HUES48 (cell line): ENCODE measurements at regions not wholly inside any gene's neighbourhood (a gene's known extent, or its start where the extent isn't known, plus 50 kb on each side); places are given as distances from the start of the nearest gene placed in this dataset.

Experiments
- H3K27ac ChIP-seq: one replicate; pipeline ENCODE4 v1.7.0; 2013; ENCODE audit warnings: low read depth, low read length, inconsistent platforms
- H3K27me3 ChIP-seq: 2 replicates; pipeline ENCODE4 v1.6.1; 2013; ENCODE audit warnings: mild to moderate bottlenecking, low read length; ENCODE audit not compliant: control insufficient read depth, insufficient read depth
- H3K36me3 ChIP-seq: 2 replicates; pipeline ENCODE4 v1.6.1; 2013; ENCODE audit warnings: low read length; ENCODE audit not compliant: control insufficient read depth, insufficient read depth
- H3K4me1 ChIP-seq: 2 replicates; pipeline ENCODE4 v1.6.1; 2013; ENCODE audit warnings: mild to moderate bottlenecking, low read length; ENCODE audit not compliant: control insufficient read depth, insufficient read depth
- H3K4me3 ChIP-seq: 2 replicates; pipeline ENCODE4 v1.5.1; 2013; ENCODE audit warnings: mild to moderate bottlenecking, low read depth, low read length
- H3K9ac ChIP-seq: 2 replicates; pipeline ENCODE4 v1.6.1; 2013; ENCODE audit warnings: mild to moderate bottlenecking, low read depth, low read length, moderate library complexity
- H3K9me3 ChIP-seq: 2 replicates; pipeline ENCODE4 v1.6.1; 2013; ENCODE audit warnings: low read length; ENCODE audit not compliant: control insufficient read depth, insufficient read depth

GRCh38 chr2:188813315-188813714 is 160.9 kb upstream of the COL3A1 start:
- H3K4me1 ChIP-seq, result no peaks in the 10 kb centered on the region
- H3K36me3 ChIP-seq, result no peaks in the 10 kb centered on the region
- H3K9me3 ChIP-seq, result no peaks in the 10 kb centered on the region
- H3K27me3 ChIP-seq, result no peaks in the 10 kb centered on the region
- H3K27ac ChIP-seq, result no peak overlapping the region
- H3K9ac ChIP-seq, result no peak overlapping the region
- no peak overlapping the region for H3K4me3 ChIP-seq

- Histone ChIP-seq H3K9me3 (no peaks in the 10 kb centered on the region), H3K9ac (no peak overlapping the region), H3K27ac (no peak overlapping the region), H3K4me3 (no peak overlapping the region), H3K4me1 (no peaks in the 10 kb centered on the region), H3K27me3 (no peaks in the 10 kb centered on the region), H3K36me3 (no peaks in the 10 kb centered on the region)
Measured at GRCh38 chr2:188813857-188814256, 160.3 kb upstream of the COL3A1 start.

- Histone ChIP-seq H3K27ac (no peak overlapping the region), H3K9ac (no peak overlapping the region), H3K4me1 (no peaks in the 10 kb centered on the region), H3K4me3 (no peak overlapping the region), H3K27me3 (no peaks in the 10 kb centered on the region), H3K36me3 (no peaks in the 10 kb centered on the region), H3K9me3 (no peaks in the 10 kb centered on the region)
Measured at GRCh38 chr2:188819011-188819410, 155.2 kb upstream of the COL3A1 start.

GRCh38 chr2:188819792-188820191 is 154.4 kb upstream of the COL3A1 start:
- H3K9me3 ChIP-seq, result no peaks in the 10 kb centered on the region
- no peaks in the 10 kb centered on the region for H3K4me1 ChIP-seq
- no peak overlapping the region for H3K27ac ChIP-seq
- H3K36me3 ChIP-seq, result no peaks in the 10 kb centered on the region
- no peak overlapping the region for H3K9ac ChIP-seq
- no peak overlapping the region for H3K4me3 ChIP-seq
- H3K27me3 ChIP-seq, result no peaks in the 10 kb centered on the region

- no peak overlapping the region for H3K4me3 ChIP-seq
- no peak overlapping the region for H3K9ac ChIP-seq
- H3K4me1 ChIP-seq, result no peaks in the 10 kb centered on the region
- no peaks in the 10 kb centered on the region for H3K9me3 ChIP-seq
- H3K27ac ChIP-seq, result no peak overlapping the region
- H3K27me3 ChIP-seq, result no peaks in the 10 kb centered on the region
- H3K36me3 ChIP-seq, result no peaks in the 10 kb centered on the region
Measured at GRCh38 chr2:188820576-188820975, 153.6 kb upstream of the COL3A1 start.

- no peaks in the 10 kb centered on the region for H3K4me1 ChIP-seq
- H3K9me3 ChIP-seq, result no peaks in the 10 kb centered on the region
- no peak overlapping the region for H3K9ac ChIP-seq
- H3K36me3 ChIP-seq, result no peaks in the 10 kb centered on the region
- H3K4me3 ChIP-seq, result no peak overlapping the region
- no peaks in the 10 kb centered on the region for H3K27me3 ChIP-seq
- H3K27ac ChIP-seq, result no peak overlapping the region
Measured at GRCh38 chr2:188824125-188824524, 150.0 kb upstream of the COL3A1 start.

- H3K4me1 ChIP-seq, result no peaks in the 10 kb centered on the region
- H3K27ac ChIP-seq, result no peak overlapping the region
- H3K9ac ChIP-seq, result no peak overlapping the region
- peaks cover 10% of the 10 kb centered on the region for H3K9me3 ChIP-seq
- H3K27me3 ChIP-seq, result no peaks in the 10 kb centered on the region
- no peak overlapping the region for H3K4me3 ChIP-seq
- H3K36me3 ChIP-seq, result no peaks in the 10 kb centered on the region
Measured at GRCh38 chr2:188833331-188833730, 140.8 kb upstream of the COL3A1 start.

- no peaks in the 10 kb centered on the region for H3K4me1 ChIP-seq
- H3K27me3 ChIP-seq, result no peaks in the 10 kb centered on the region
- no peaks in the 10 kb centered on the region for H3K36me3 ChIP-seq
- H3K27ac ChIP-seq, result no peak overlapping the region
- no peak overlapping the region for H3K4me3 ChIP-seq
- peaks cover 10% of the 10 kb centered on the region for H3K9me3 ChIP-seq
- H3K9ac ChIP-seq, result no peak overlapping the region
Measured at GRCh38 chr2:188833799-188834198, 140.4 kb upstream of the COL3A1 start.

GRCh38 chr2:188835006-188835405 is 139.2 kb upstream of the COL3A1 start:
- Histone ChIP-seq H3K9ac (no peak overlapping the region), H3K4me3 (no peak overlapping the region), H3K4me1 (no peaks in the 10 kb centered on the region), H3K36me3 (no peaks in the 10 kb centered on the region), H3K9me3 (peaks cover 6% of the 10 kb centered on the region), H3K27me3 (no peaks in the 10 kb centered on the region), H3K27ac (no peak overlapping the region)

- H3K27me3 ChIP-seq, result no peaks in the 10 kb centered on the region
- H3K4me1 ChIP-seq, result no peaks in the 10 kb centered on the region
- no peak overlapping the region for H3K4me3 ChIP-seq
- no peak overlapping the region for H3K9ac ChIP-seq
- no peak overlapping the region for H3K27ac ChIP-seq
- H3K36me3 ChIP-seq, result no peaks in the 10 kb centered on the region
- H3K9me3 ChIP-seq, result no peaks in the 10 kb centered on the region
Measured at GRCh38 chr2:188835821-188836220, 138.4 kb upstream of the COL3A1 start.

- no peaks in the 10 kb centered on the region for H3K4me1 ChIP-seq
- H3K27me3 ChIP-seq, result no peaks in the 10 kb centered on the region
- H3K4me3 ChIP-seq, result no peak overlapping the region
- no peak overlapping the region for H3K9ac ChIP-seq
- H3K9me3 ChIP-seq, result no peaks in the 10 kb centered on the region
- no peaks in the 10 kb centered on the region for H3K36me3 ChIP-seq
- H3K27ac ChIP-seq, result no peak overlapping the region
Measured at GRCh38 chr2:188845692-188846091, 128.5 kb upstream of the COL3A1 start.

- H3K4me3 ChIP-seq, result no peak overlapping the region
- H3K27ac ChIP-seq, result no peak overlapping the region
- no peaks in the 10 kb centered on the region for H3K4me1 ChIP-seq
- no peaks in the 10 kb centered on the region for H3K36me3 ChIP-seq
- no peaks in the 10 kb centered on the region for H3K27me3 ChIP-seq
- no peaks in the 10 kb centered on the region for H3K9me3 ChIP-seq
- H3K9ac ChIP-seq, result no peak overlapping the region
Measured at GRCh38 chr2:188848887-188849435, 125.2 kb upstream of the COL3A1 start.
